HepG2 (cell line): ENCODE measurements at regions not wholly inside any gene's neighbourhood (a gene's known extent, or its start where the extent isn't known, plus 50 kb on each side); places are given as distances from the start of the nearest gene placed in this dataset.

ENCODE experiments used
- ATAC-seq: fragments of 200-7000 bp; cut with Tn5 transposase; 3 replicates; pipeline ENCODE4 v1.9.1; 2020; ENCODE audit warnings: mild to moderate bottlenecking, moderate library complexity
- BruUV-seq: library from RNA; stranded (reverse); fragments of 400-500 nt; replicated peaks from 2 replicates; lab custom pipeline; 2021; lab: Mats Ljungman, UMichigan
- CTCF ChIA-PET: fragments of 300-600 bp; formaldehyde crosslinking; extraction: SDS; loops from one replicate; lab custom pipeline; 2021; ENCODE audit warnings: low total read pairs, inconsistent platforms, low intra/inter-chr PET ratio; lab: Yijun Ruan, JAX
- POLR2A ChIA-PET: fragments of 350-600 bp; sonication (Branson Sonifier 250); formaldehyde crosslinking; loops from one replicate; lab custom pipeline; 2020; ENCODE audit warnings: antibody characterized with exemption, inconsistent platforms; lab: Yijun Ruan, JAX
- DNase-seq: peaks from one replicate; pipeline ENCODE4 v3.0.0-alpha.2; 2015; ENCODE audit warnings: low spot score
- FAIRE-seq: peaks from 3 replicates; lab custom pipeline; 2011; peaks lifted over from hg19 to GRCh38; lab: Jason Lieb, UNC
- H2AFZ ChIP-seq: one replicate; pipeline ENCODE4 v1.6.1; 2011; ENCODE audit warnings: low read length, inconsistent platforms
- H3K27ac ChIP-seq: fragments of 300-600 bp; 3 replicates; pipeline ENCODE4 v1.8.0; 2011; ENCODE audit warnings: mixed run types, mild to moderate bottlenecking, mixed read lengths, low read length, inconsistent platforms; ENCODE audit not compliant: insufficient read depth; ENCODE audit errors: extremely low read length
- H3K27me3 ChIP-seq, 2 experiments: fragments of 200-600 bp in 1 of 2; 2 replicates in 1 of 2; 3 replicates in 1 of 2; pipeline versions ENCODE4 v1.6.0 to v1.8.0; 2011; ENCODE audit warnings: low read length in 2 of 2, mild to moderate bottlenecking in 2 of 2, moderate library complexity in 2 of 2, inconsistent platforms in 1 of 2; ENCODE audit not compliant: insufficient read depth in 2 of 2, control insufficient read depth in 1 of 2
- H3K36me3 ChIP-seq, 2 experiments: fragments of 200-600 bp in 1 of 2; replicated peaks in 1 of 2; 2 replicates in 1 of 2; 3 replicates in 1 of 2; pipeline versions ENCODE4 v1.5.1 to v1.8.0; 2011; ENCODE audit warnings: low read length in 2 of 2, inconsistent platforms in 1 of 2; ENCODE audit not compliant: insufficient read depth in 2 of 2, control insufficient read depth in 1 of 2
- H3K4me1 ChIP-seq: 2 replicates; pipeline ENCODE4 v1.5.1; 2012; ENCODE audit warnings: low read length, inconsistent platforms; ENCODE audit not compliant: insufficient read depth
- H3K4me2 ChIP-seq: 2 replicates; pipeline ENCODE4 v1.6.0; 2011; ENCODE audit warnings: low read depth, low read length, inconsistent platforms
- H3K4me3 ChIP-seq, 3 experiments: fragments of 200-600 bp in 1 of 3; sonication (generic), shearing (Covaris generic) in 1 of 3; replicated peaks in 1 of 3; 2 replicates each; pipeline ENCODE4 v1.5.1; 2011 to 2016; ENCODE audit warnings: low read length in 3 of 3, inconsistent platforms in 2 of 3, low read depth in 2 of 3, mild to moderate bottlenecking in 2 of 3, control low read depth in 1 of 3, mixed read lengths in 1 of 3; ENCODE audit not compliant: insufficient read depth in 1 of 3
- H3K79me2 ChIP-seq: one replicate; pipeline ENCODE4 v1.6.1; 2011; ENCODE audit warnings: low read length, inconsistent platforms; ENCODE audit not compliant: insufficient read depth
- H3K9ac ChIP-seq: 2 replicates; pipeline ENCODE4 v1.6.0; 2011; ENCODE audit warnings: mild to moderate bottlenecking, low read depth, low read length, inconsistent platforms; ENCODE audit not compliant: insufficient read depth
- H3K9me3 ChIP-seq: 2 replicates; pipeline ENCODE4 v1.5.1; 2012; ENCODE audit warnings: mild to moderate bottlenecking, low read length
- H4K20me1 ChIP-seq: 2 replicates; pipeline ENCODE4 v1.6.0; 2011; ENCODE audit warnings: inconsistent platforms, mild to moderate bottlenecking, low read length, moderate library complexity; ENCODE audit not compliant: insufficient read depth
- BCL6 ChIP-seq: IDR thresholded peaks from 2 replicates; pipeline ENCODE4 v1.6.1; 2016; ENCODE audit warnings: missing genetic modification reagents, missing compliant biosample characterization
- CHCHD3 ChIP-seq: sonication (generic); formaldehyde crosslinking; IDR thresholded peaks from 2 replicates; pipeline ENCODE4 v1.8.0; 2022; ENCODE audit warnings: mild to moderate bottlenecking, missing genetic modification reagents, moderate library complexity
- GABPB1 ChIP-seq: IDR thresholded peaks from 2 replicates; pipeline ENCODE4 v1.6.1; 2016; ENCODE audit warnings: mild to moderate bottlenecking, missing genetic modification reagents, moderate library complexity, missing compliant biosample characterization
- KDM4B ChIP-seq: sonication (generic); formaldehyde crosslinking; IDR thresholded peaks from 2 replicates; pipeline ENCODE4 v1.4.0; 2020; ENCODE audit warnings: missing genetic modification reagents
- MATR3 ChIP-seq: sonication (generic); formaldehyde crosslinking; IDR thresholded peaks from 2 replicates; pipeline ENCODE4 v1.4.0; 2020; ENCODE audit warnings: missing genetic modification reagents
- SSRP1 ChIP-seq: IDR thresholded peaks from 2 replicates; pipeline ENCODE4 v1.6.1; 2016; ENCODE audit warnings: control low read depth
- ZNF292 ChIP-seq: sonication (generic); formaldehyde crosslinking; IDR thresholded peaks from 2 replicates; pipeline ENCODE4 v1.8.1; 2022; ENCODE audit warnings: mild to moderate bottlenecking, low read depth, missing genetic modification reagents, borderline replicate concordance
- ZNF652 ChIP-seq: IDR thresholded peaks from 2 replicates; pipeline ENCODE4 v1.6.1; 2016; ENCODE audit warnings: low read depth, borderline replicate concordance
- in situ Hi-C: cut with HindIII; loops from 2 replicates; pipeline ENCODE4 v1.10.0; 2017; ENCODE audit warnings: low pct_unique_long_range_greater_than_20kb; ENCODE audit not compliant: extremely low pct_ligation_motif_present
- intact Hi-C: fragments of 100-400 bp; cut with micrococcal nuclease; formaldehyde crosslinking; loops from one replicate; pipeline ENCODE4 v1.10.0; 2022; ENCODE audit not compliant: unreplicated experiment
- TF ChIP-seq, protein P1 (sequence below): sonication (generic); formaldehyde crosslinking; IDR thresholded peaks from 2 replicates; pipeline ENCODE4 v1.4.0; 2020; ENCODE audit warnings: mild to moderate bottlenecking, missing genetic modification reagents
- TF ChIP-seq, protein P2 (sequence below): sonication (generic); formaldehyde crosslinking; IDR thresholded peaks from 2 replicates; pipeline ENCODE4 v1.8.0; 2022; ENCODE audit warnings: mild to moderate bottlenecking, missing genetic modification reagents, borderline replicate concordance
- TF ChIP-seq, protein P3 (sequence below): IDR thresholded peaks from 2 replicates; pipeline ENCODE4 v1.4.0; 2020; ENCODE audit warnings: mild to moderate bottlenecking, missing genetic modification reagents
- TF ChIP-seq, protein P4 (sequence below): sonication (generic); formaldehyde crosslinking; IDR thresholded peaks from 2 replicates; pipeline ENCODE4 v1.4.0; 2020; ENCODE audit warnings: mild to moderate bottlenecking, missing genetic modification reagents
- TF ChIP-seq, protein P5 (sequence below): sonication (generic); formaldehyde crosslinking; IDR thresholded peaks from 2 replicates; pipeline ENCODE4 v1.5.0; 2020; ENCODE audit warnings: missing genetic modification reagents

DNA sequence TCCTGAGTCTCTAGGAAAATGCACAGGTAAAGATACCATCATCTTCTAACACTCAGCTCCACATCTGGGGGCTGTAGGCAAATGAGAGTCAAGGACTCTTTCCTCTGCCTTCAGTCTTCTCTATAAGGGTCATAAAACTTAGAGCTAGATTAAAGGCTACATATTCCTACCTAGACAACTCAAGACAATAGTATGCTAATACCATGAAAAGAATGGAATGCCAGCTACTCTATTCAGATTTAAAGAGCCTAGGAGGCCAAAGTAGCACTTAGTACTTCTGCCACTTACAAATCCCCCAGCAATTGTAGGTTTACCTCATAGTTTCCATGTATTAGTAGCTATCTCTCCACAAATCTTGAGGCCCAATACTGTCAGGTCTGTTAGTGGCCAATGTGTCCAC is 453.0 kb downstream of the SLITRK5 start:
- Histone ChIP-seq H3K4me1 (no peaks in the 10 kb centered on the region), H3K9me3 (peaks cover 50% of the 10 kb centered on the region), H4K20me1 (no peaks in the 10 kb centered on the region), H2AFZ (no peak overlapping the region), H3K79me2 (no peaks in the 10 kb centered on the region), H3K27ac (no peak overlapping the region), H3K4me3 (no peak overlapping the region), H3K27me3 (no peaks in the 10 kb centered on the region), H3K9ac (no peak overlapping the region), H3K4me2 (no peak overlapping the region), H3K36me3 (no peaks in the 10 kb centered on the region)
- DNase-seq: no peak
- in situ Hi-C loops: no loop called here
- ChIA-PET CTCF (no interaction called here), POLR2A (no interaction called here)
- no peak for ATAC-seq
- FAIRE-seq: no peak
- BruUV-seq: no TSS peak
- intact Hi-C loops: no loop called here
- TF ChIP-seq, protein P1, sequence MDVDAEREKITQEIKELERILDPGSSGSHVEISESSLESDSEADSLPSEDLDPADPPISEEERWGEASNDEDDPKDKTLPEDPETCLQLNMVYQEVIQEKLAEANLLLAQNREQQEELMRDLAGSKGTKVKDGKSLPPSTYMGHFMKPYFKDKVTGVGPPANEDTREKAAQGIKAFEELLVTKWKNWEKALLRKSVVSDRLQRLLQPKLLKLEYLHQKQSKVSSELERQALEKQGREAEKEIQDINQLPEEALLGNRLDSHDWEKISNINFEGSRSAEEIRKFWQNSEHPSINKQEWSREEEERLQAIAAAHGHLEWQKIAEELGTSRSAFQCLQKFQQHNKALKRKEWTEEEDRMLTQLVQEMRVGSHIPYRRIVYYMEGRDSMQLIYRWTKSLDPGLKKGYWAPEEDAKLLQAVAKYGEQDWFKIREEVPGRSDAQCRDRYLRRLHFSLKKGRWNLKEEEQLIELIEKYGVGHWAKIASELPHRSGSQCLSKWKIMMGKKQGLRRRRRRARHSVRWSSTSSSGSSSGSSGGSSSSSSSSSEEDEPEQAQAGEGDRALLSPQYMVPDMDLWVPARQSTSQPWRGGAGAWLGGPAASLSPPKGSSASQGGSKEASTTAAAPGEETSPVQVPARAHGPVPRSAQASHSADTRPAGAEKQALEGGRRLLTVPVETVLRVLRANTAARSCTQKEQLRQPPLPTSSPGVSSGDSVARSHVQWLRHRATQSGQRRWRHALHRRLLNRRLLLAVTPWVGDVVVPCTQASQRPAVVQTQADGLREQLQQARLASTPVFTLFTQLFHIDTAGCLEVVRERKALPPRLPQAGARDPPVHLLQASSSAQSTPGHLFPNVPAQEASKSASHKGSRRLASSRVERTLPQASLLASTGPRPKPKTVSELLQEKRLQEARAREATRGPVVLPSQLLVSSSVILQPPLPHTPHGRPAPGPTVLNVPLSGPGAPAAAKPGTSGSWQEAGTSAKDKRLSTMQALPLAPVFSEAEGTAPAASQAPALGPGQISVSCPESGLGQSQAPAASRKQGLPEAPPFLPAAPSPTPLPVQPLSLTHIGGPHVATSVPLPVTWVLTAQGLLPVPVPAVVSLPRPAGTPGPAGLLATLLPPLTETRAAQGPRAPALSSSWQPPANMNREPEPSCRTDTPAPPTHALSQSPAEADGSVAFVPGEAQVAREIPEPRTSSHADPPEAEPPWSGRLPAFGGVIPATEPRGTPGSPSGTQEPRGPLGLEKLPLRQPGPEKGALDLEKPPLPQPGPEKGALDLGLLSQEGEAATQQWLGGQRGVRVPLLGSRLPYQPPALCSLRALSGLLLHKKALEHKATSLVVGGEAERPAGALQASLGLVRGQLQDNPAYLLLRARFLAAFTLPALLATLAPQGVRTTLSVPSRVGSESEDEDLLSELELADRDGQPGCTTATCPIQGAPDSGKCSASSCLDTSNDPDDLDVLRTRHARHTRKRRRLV (CRISPR knock-in tag): no peak
- no peak for TF ChIP-seq GABPB1 (CRISPR knock-in tag)
- no peak for TF ChIP-seq CHCHD3 (CRISPR knock-in tag)
- TF ChIP-seq, protein P2, sequence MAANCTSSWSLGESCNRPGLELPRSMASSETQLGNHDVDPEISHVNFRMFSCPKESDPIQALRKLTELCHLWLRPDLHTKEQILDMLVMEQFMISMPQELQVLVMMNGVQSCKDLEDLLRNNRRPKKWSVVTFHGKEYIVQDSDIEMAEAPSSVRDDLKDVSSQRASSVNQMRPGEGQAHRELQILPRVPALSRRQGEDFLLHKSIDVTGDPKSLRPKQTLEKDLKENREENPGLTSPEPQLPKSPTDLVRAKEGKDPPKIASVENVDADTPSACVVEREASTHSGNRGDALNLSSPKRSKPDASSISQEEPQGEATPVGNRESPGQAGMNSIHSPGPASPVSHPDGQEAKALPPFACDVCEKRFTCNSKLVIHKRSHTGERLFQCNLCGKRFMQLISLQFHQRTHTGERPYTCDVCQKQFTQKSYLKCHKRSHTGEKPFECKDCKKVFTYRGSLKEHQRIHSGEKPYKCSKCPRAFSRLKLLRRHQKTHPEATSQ (CRISPR knock-in tag): no peak
- TF ChIP-seq SSRP1: no peak
- TF ChIP-seq ZNF292: no peak
- TF ChIP-seq, protein P3, sequence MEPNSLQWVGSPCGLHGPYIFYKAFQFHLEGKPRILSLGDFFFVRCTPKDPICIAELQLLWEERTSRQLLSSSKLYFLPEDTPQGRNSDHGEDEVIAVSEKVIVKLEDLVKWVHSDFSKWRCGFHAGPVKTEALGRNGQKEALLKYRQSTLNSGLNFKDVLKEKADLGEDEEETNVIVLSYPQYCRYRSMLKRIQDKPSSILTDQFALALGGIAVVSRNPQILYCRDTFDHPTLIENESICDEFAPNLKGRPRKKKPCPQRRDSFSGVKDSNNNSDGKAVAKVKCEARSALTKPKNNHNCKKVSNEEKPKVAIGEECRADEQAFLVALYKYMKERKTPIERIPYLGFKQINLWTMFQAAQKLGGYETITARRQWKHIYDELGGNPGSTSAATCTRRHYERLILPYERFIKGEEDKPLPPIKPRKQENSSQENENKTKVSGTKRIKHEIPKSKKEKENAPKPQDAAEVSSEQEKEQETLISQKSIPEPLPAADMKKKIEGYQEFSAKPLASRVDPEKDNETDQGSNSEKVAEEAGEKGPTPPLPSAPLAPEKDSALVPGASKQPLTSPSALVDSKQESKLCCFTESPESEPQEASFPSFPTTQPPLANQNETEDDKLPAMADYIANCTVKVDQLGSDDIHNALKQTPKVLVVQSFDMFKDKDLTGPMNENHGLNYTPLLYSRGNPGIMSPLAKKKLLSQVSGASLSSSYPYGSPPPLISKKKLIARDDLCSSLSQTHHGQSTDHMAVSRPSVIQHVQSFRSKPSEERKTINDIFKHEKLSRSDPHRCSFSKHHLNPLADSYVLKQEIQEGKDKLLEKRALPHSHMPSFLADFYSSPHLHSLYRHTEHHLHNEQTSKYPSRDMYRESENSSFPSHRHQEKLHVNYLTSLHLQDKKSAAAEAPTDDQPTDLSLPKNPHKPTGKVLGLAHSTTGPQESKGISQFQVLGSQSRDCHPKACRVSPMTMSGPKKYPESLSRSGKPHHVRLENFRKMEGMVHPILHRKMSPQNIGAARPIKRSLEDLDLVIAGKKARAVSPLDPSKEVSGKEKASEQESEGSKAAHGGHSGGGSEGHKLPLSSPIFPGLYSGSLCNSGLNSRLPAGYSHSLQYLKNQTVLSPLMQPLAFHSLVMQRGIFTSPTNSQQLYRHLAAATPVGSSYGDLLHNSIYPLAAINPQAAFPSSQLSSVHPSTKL: no peak
- TF ChIP-seq, protein P4, sequence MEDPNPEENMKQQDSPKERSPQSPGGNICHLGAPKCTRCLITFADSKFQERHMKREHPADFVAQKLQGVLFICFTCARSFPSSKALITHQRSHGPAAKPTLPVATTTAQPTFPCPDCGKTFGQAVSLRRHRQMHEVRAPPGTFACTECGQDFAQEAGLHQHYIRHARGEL (CRISPR knock-in tag): no peak
- TF ChIP-seq KDM4B (CRISPR knock-in tag): no peak
- no peak for TF ChIP-seq BCL6
- TF ChIP-seq, protein P5, sequence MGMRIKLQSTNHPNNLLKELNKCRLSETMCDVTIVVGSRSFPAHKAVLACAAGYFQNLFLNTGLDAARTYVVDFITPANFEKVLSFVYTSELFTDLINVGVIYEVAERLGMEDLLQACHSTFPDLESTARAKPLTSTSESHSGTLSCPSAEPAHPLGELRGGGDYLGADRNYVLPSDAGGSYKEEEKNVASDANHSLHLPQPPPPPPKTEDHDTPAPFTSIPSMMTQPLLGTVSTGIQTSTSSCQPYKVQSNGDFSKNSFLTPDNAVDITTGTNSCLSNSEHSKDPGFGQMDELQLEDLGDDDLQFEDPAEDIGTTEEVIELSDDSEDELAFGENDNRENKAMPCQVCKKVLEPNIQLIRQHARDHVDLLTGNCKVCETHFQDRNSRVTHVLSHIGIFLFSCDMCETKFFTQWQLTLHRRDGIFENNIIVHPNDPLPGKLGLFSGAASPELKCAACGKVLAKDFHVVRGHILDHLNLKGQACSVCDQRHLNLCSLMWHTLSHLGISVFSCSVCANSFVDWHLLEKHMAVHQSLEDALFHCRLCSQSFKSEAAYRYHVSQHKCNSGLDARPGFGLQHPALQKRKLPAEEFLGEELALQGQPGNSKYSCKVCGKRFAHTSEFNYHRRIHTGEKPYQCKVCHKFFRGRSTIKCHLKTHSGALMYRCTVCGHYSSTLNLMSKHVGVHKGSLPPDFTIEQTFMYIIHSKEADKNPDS (CRISPR knock-in tag): no peak
- TF ChIP-seq MATR3 (CRISPR knock-in tag): no peak
- no peak for TF ChIP-seq ZNF652 (CRISPR knock-in tag)
